IMR-90 (cell line): ENCODE measurements at regions not wholly inside any gene's neighbourhood (a gene's known extent, or its start where the extent isn't known, plus 50 kb on each side); places are given as distances from the start of the nearest gene placed in this dataset.

ENCODE experiments used
- ATAC-seq: fragments of 200-7000 bp; cut with Tn5 transposase; 2 replicates; pipeline ENCODE4 v1.9.1; 2020; ENCODE audit warnings: low read depth, mild to moderate bottlenecking, moderate library complexity
- BruUV-seq: library from RNA; stranded (reverse); fragments of 400-500 nt; replicated peaks from 2 replicates; lab custom pipeline; 2021; lab: Mats Ljungman, UMichigan
- CTCF ChIA-PET: fragments of 300-600 bp; formaldehyde crosslinking; extraction: SDS; loops from one replicate; lab custom pipeline; 2021; ENCODE audit warnings: antibody characterized with exemption; lab: Yijun Ruan, JAX
- POLR2A ChIA-PET: fragments of 300-600 bp; sonication (Branson Sonifier 250); formaldehyde crosslinking; loops from one replicate; lab custom pipeline; 2022; ENCODE audit warnings: antibody characterized with exemption; ENCODE audit not compliant: unreplicated experiment; lab: Charles Lee
- DNase-seq: peaks from one replicate; pipeline ENCODE4 v3.0.0; 2013
- H2AFZ ChIP-seq: replicated peaks from 2 replicates; pipeline ENCODE3; 2013; ENCODE audit warnings: low read length, mild to moderate bottlenecking; ENCODE audit not compliant: poor library complexity
- H2AK5ac ChIP-seq: 2 replicates; pipeline ENCODE4 v1.6.1; 2013; ENCODE audit warnings: low read depth, low read length, inconsistent platforms
- H2AK9ac ChIP-seq: replicated peaks from 2 replicates; pipeline ENCODE3; 2013; ENCODE audit warnings: mild to moderate bottlenecking, low read depth, low read length, moderate library complexity; ENCODE audit not compliant: poor library complexity
- H2BK120ac ChIP-seq: 2 replicates; pipeline ENCODE4 v1.6.1; 2013; ENCODE audit warnings: low read depth, low read length, inconsistent platforms
- H2BK15ac ChIP-seq: 3 replicates; pipeline ENCODE4 v1.6.1; 2013; ENCODE audit warnings: low read depth, low read length, inconsistent platforms
- H2BK20ac ChIP-seq: 2 replicates; pipeline ENCODE4 v1.6.1; 2013; ENCODE audit warnings: low read depth, mild to moderate bottlenecking, inconsistent platforms, low read length, moderate library complexity
- H2BK5ac ChIP-seq: 2 replicates; pipeline ENCODE4 v1.6.1; 2013; ENCODE audit warnings: mild to moderate bottlenecking, low read depth, low read length, inconsistent platforms; ENCODE audit not compliant: poor library complexity, severe bottlenecking
- H3K14ac ChIP-seq: replicated peaks from 2 replicates; pipeline ENCODE4 v1.6.1; 2013; ENCODE audit warnings: low read depth, low read length, inconsistent platforms
- H3K18ac ChIP-seq: 2 replicates; pipeline ENCODE4 v1.6.1; 2013; ENCODE audit warnings: low read depth, low read length, control low read depth
- H3K23ac ChIP-seq: 2 replicates; pipeline ENCODE4 v1.6.1; 2013; ENCODE audit warnings: low read depth, low read length, inconsistent platforms
- H3K27ac ChIP-seq: 2 replicates; pipeline ENCODE4 v1.5.1; 2013; ENCODE audit warnings: mild to moderate bottlenecking, control low read depth, low read length; ENCODE audit not compliant: insufficient read depth
- H3K27me3 ChIP-seq: 2 replicates; pipeline ENCODE4 v1.6.1; 2013; ENCODE audit warnings: low read length; ENCODE audit not compliant: control insufficient read depth, insufficient read depth
- H3K36me3 ChIP-seq: 2 replicates; pipeline ENCODE4 v1.6.1; 2013; ENCODE audit warnings: low read length, mixed read lengths; ENCODE audit not compliant: control insufficient read depth, insufficient read depth
- H3K4ac ChIP-seq: 2 replicates; pipeline ENCODE4 v1.6.1; 2013; ENCODE audit warnings: low read depth, low read length, inconsistent platforms
- H3K4me1 ChIP-seq: 2 replicates; pipeline ENCODE4 v1.6.1; 2013; ENCODE audit warnings: low read length, mixed read lengths; ENCODE audit not compliant: control insufficient read depth, insufficient read depth
- H3K4me2 ChIP-seq: 2 replicates; pipeline ENCODE4 v1.6.1; 2013; ENCODE audit warnings: low read depth, mild to moderate bottlenecking, control low read depth, low read length, moderate library complexity
- H3K4me3 ChIP-seq: 2 replicates; pipeline ENCODE4 v1.5.1; 2013; ENCODE audit warnings: low read depth, mild to moderate bottlenecking, control low read depth, low read length, moderate library complexity; ENCODE audit not compliant: insufficient read depth
- H3K56ac ChIP-seq: 2 replicates; pipeline ENCODE4 v1.6.1; 2013; ENCODE audit warnings: low read length, inconsistent platforms; ENCODE audit not compliant: insufficient read depth; ENCODE audit errors: extremely low read depth
- H3K79me1 ChIP-seq, 2 experiments: 2 replicates each; pipeline ENCODE4 v1.6.1; 2013; ENCODE audit warnings: low read length in 2 of 2, inconsistent platforms in 1 of 2, low read depth in 1 of 2
- H3K9ac ChIP-seq: 2 replicates; pipeline ENCODE4 v1.6.1; 2013; ENCODE audit warnings: low read depth, low read length, control low read depth
- H3K9me1 ChIP-seq: 2 replicates; pipeline ENCODE4 v1.6.1; 2013; ENCODE audit warnings: low read length, inconsistent platforms; ENCODE audit not compliant: insufficient read depth
- H3K9me3 ChIP-seq: 2 replicates; pipeline ENCODE4 v1.6.1; 2013; ENCODE audit warnings: low read length; ENCODE audit not compliant: control insufficient read depth, insufficient read depth
- H4K20me1 ChIP-seq: 2 replicates; pipeline ENCODE4 v1.6.1; 2013; ENCODE audit warnings: low read length, inconsistent platforms; ENCODE audit not compliant: insufficient read depth
- H4K5ac ChIP-seq: 2 replicates; pipeline ENCODE4 v1.6.1; 2013; ENCODE audit warnings: mild to moderate bottlenecking, low read depth, low read length, control low read depth
- H4K8ac ChIP-seq, 2 experiments: 2 replicates each; pipeline ENCODE4 v1.6.1; 2013; ENCODE audit warnings: low read depth in 2 of 2, low read length in 2 of 2, control low read depth in 1 of 2, inconsistent platforms in 1 of 2
- H4K91ac ChIP-seq: 2 replicates; pipeline ENCODE4 v1.6.1; 2013; ENCODE audit warnings: low read depth, low read length, inconsistent platforms; ENCODE audit not compliant: insufficient read depth
- BHLHE40 ChIP-seq: fragments of 150-350 bp; IDR thresholded peaks from 2 replicates; pipeline ENCODE4 v1.6.1; 2016; ENCODE audit warnings: mild to moderate bottlenecking, low read depth, low read length
- CHD1 ChIP-seq: IDR thresholded peaks from 2 replicates; pipeline ENCODE4 v1.6.1; 2012; ENCODE audit warnings: low read depth, low read length, improper control_type of control experiment
- CTCF ChIP-seq: conservative IDR thresholded peaks from 2 replicates; pipeline ENCODE4 v1.5.1; 2012; ENCODE audit warnings: mild to moderate bottlenecking, low read depth, low read length, improper control_type of control experiment
- FOS ChIP-seq: fragments of 150-350 bp; IDR thresholded peaks from 2 replicates; pipeline ENCODE4 v1.6.1; 2016; ENCODE audit warnings: low read depth, low read length
- MAFK ChIP-seq: IDR thresholded peaks from 2 replicates; pipeline ENCODE4 v1.6.1; 2012; ENCODE audit warnings: low read depth, low read length, improper control_type of control experiment
- MAZ ChIP-seq: IDR thresholded peaks from 2 replicates; pipeline ENCODE4 v1.6.1; 2012; ENCODE audit warnings: low read depth, mild to moderate bottlenecking, low read length, improper control_type of control experiment, moderate library complexity, borderline replicate concordance
- MXI1 ChIP-seq: IDR thresholded peaks from 2 replicates; pipeline ENCODE4 v1.6.1; 2012; ENCODE audit warnings: low read depth, mild to moderate bottlenecking, low read length, moderate library complexity, borderline replicate concordance
- POLR2A ChIP-seq: IDR thresholded peaks from 2 replicates; pipeline ENCODE4 v1.6.1; 2012; ENCODE audit warnings: mild to moderate bottlenecking, low read depth, low read length
- RAD21 ChIP-seq: IDR thresholded peaks from 2 replicates; pipeline ENCODE4 v1.6.1; 2012; ENCODE audit warnings: low read length, improper control_type of control experiment
- RFX5 ChIP-seq: IDR thresholded peaks from 2 replicates; pipeline ENCODE4 v1.8.0; 2012; ENCODE audit warnings: low read depth, mild to moderate bottlenecking, low read length, moderate library complexity
- SMC3 ChIP-seq: fragments of 150-350 bp; IDR thresholded peaks from 2 replicates; pipeline ENCODE4 v1.6.1; 2016; ENCODE audit warnings: low read depth, mild to moderate bottlenecking, antibody characterized with exemption, low read length, moderate library complexity
- WGBS, 2 experiments: methylation state at CpG; one replicate each; pipeline versions ENCODE4 v1.1.5 to v1.1.7; 2013; ENCODE audit warnings: missing lambda C conversion rate in 2 of 2; ENCODE audit not compliant: insufficient read length in 1 of 2; ENCODE audit errors: extremely low coverage in 2 of 2; 5-methylcytosine and 5-hydroxymethylcytosine counted together
- dilution Hi-C: fragments of 300-500 bp; cut with HindIII; formaldehyde crosslinking; loops from one replicate; pipeline ENCODE4 v1.14.3; 2018; ENCODE audit warnings: low sequenced_read_pairs; ENCODE audit not compliant: unreplicated experiment
- in situ Hi-C: fragments of 300-500 bp; cut with MboI; formaldehyde crosslinking; loops from 3 replicates; pipeline ENCODE4 v1.14.3; 2019; ENCODE audit warnings: low sequenced_read_pairs, inconsistent platforms, mixed read lengths
- intact Hi-C: fragments of 100-400 bp; cut with micrococcal nuclease; formaldehyde crosslinking; loops from 2 replicates; pipeline ENCODE4 v1.10.0; 2022
- TF ChIP-seq, protein P1 (sequence below): fragments of 150-350 bp; IDR thresholded peaks from 2 replicates; pipeline ENCODE4 v1.6.1; 2016; ENCODE audit warnings: low read depth, mild to moderate bottlenecking, low read length, moderate library complexity, borderline replicate concordance

GRCh38 chr14:80433811-80434210, 222.5 kb upstream of the DIO2 start:
- Histone ChIP-seq H3K79me1 (no peaks in the 10 kb centered on the region), H2BK5ac (no peak overlapping the region), H4K5ac (no peak overlapping the region), H2BK20ac (no peak overlapping the region), H4K20me1 (no peaks in the 10 kb centered on the region), H3K4me2 (no peak overlapping the region), H2AFZ (no peak overlapping the region), H3K23ac (no peak overlapping the region), H3K27me3 (no peaks in the 10 kb centered on the region), H3K18ac (no peak overlapping the region), H2AK5ac (no peak overlapping the region), H3K9ac (no peak overlapping the region), H3K36me3 (no peaks in the 10 kb centered on the region), H3K4me1 (no peaks in the 10 kb centered on the region), H3K14ac (no peak overlapping the region), H3K9me1 (no peaks in the 10 kb centered on the region), H2BK120ac (no peak overlapping the region), H2AK9ac (no peak overlapping the region), H3K27ac (no peak overlapping the region), H4K91ac (no peak overlapping the region), H3K4ac (no peak overlapping the region), H2BK15ac (no peak overlapping the region), H4K8ac (no peak overlapping the region), H3K9me3 (no peaks in the 10 kb centered on the region), H3K56ac (no peak overlapping the region), H3K4me3 (no peak overlapping the region)
- ChIA-PET POLR2A (no interaction called here), CTCF (no interaction called here)
- DNase-seq, result no peak
- no CpG with 5 or more reads among the region's 1 CpG for WGBS, 2 experiments
- ATAC-seq, result no peak
- in situ Hi-C loops (no loop called here), dilution Hi-C loops (no loop called here), intact Hi-C loops (no loop called here)
- BruUV-seq, result no TSS peak
- no peak for TF ChIP-seq SMC3
- TF ChIP-seq MXI1, result no peak
- TF ChIP-seq BHLHE40, result no peak
- TF ChIP-seq MAFK, result no peak
- TF ChIP-seq, protein P1, sequence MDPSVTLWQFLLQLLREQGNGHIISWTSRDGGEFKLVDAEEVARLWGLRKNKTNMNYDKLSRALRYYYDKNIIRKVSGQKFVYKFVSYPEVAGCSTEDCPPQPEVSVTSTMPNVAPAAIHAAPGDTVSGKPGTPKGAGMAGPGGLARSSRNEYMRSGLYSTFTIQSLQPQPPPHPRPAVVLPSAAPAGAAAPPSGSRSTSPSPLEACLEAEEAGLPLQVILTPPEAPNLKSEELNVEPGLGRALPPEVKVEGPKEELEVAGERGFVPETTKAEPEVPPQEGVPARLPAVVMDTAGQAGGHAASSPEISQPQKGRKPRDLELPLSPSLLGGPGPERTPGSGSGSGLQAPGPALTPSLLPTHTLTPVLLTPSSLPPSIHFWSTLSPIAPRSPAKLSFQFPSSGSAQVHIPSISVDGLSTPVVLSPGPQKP, result no peak
- TF ChIP-seq CTCF, result no peak
- no peak for TF ChIP-seq FOS
- no peak for TF ChIP-seq CHD1
- TF ChIP-seq POLR2A, result no peak
- no peak for TF ChIP-seq MAZ
- TF ChIP-seq RAD21, result no peak
- TF ChIP-seq RFX5, result no peak
